K562 (cell line): ENCODE measurements at regions not wholly inside any gene's neighbourhood (a gene's known extent, or its start where the extent isn't known, plus 50 kb on each side); places are given as distances from the start of the nearest gene placed in this dataset.

ENCODE experiments used
- ATAC-seq: fragments of 200-7000 bp; cut with Tn5 transposase; 3 replicates; pipeline ENCODE4 v1.9.1; 2020; ENCODE audit warnings: moderate library complexity
- BruUV-seq: library from RNA; stranded (reverse); fragments of 400-500 nt; replicated peaks from 2 replicates; lab custom pipeline; 2021; lab: Mats Ljungman, UMichigan
- CTCF ChIA-PET: fragments of 300-600 bp; formaldehyde crosslinking; extraction: SDS; loops from one replicate; lab custom pipeline; 2021; ENCODE audit warnings: low intra/inter-chr PET ratio; lab: Yijun Ruan, JAX
- POLR2A ChIA-PET: fragments of 300-600, 350-650 bp; sonication (Branson Sonifier 250); formaldehyde crosslinking; extraction: SDS; loops from one replicate; lab custom pipeline; 2021; ENCODE audit warnings: antibody characterized with exemption, inconsistent platforms; lab: Yijun Ruan, JAX
- DNase-seq, 4 experiments: peaks; one replicate each; pipeline versions ENCODE4 v3.0.0 to v3.0.0-alpha.2; 2011 to 2018; ENCODE audit warnings: low spot score in 3 of 4, mixed read lengths in 3 of 4; ENCODE audit errors: extremely low read depth in 1 of 4
- FAIRE-seq: peaks from 2 replicates; lab custom pipeline; 2011; peaks lifted over from hg19 to GRCh38; lab: Jason Lieb, UNC
- H2AFZ ChIP-seq: 2 replicates; pipeline ENCODE4 v1.6.0; 2011; ENCODE audit warnings: low read depth, low read length, control low read depth, inconsistent platforms
- H3K27ac ChIP-seq: fragments of 200-600 bp; 3 replicates; pipeline ENCODE4 v1.8.0; 2011; ENCODE audit warnings: low read depth, mild to moderate bottlenecking, control low read depth, inconsistent platforms, low read length, moderate library complexity, mixed read lengths; ENCODE audit errors: extremely low read depth
- H3K27me3 ChIP-seq, 2 experiments: fragments of 300-600 bp in 1 of 2; 2 replicates in 1 of 2; 3 replicates in 1 of 2; pipeline versions ENCODE4 v1.6.0 to v1.8.0; 2011; ENCODE audit warnings: inconsistent platforms in 2 of 2, low read length in 2 of 2, mild to moderate bottlenecking in 1 of 2, mixed read lengths in 1 of 2, moderate library complexity in 1 of 2; ENCODE audit not compliant: control insufficient read depth in 2 of 2, insufficient read depth in 2 of 2
- H3K36me3 ChIP-seq: fragments of 300-600 bp; 3 replicates; pipeline ENCODE4 v1.8.0; 2011; ENCODE audit warnings: mild to moderate bottlenecking, low read length, inconsistent platforms; ENCODE audit not compliant: control insufficient read depth, insufficient read depth
- H3K4me1 ChIP-seq, 2 experiments: fragments of 200-600 bp in 1 of 2; replicated peaks in 1 of 2; 2 replicates in 1 of 2; 3 replicates in 1 of 2; pipeline versions ENCODE4 v1.5.1 to v1.8.0; 2011; ENCODE audit warnings: inconsistent platforms in 2 of 2, low read length in 2 of 2, mild to moderate bottlenecking in 1 of 2, mixed read lengths in 1 of 2, moderate library complexity in 1 of 2; ENCODE audit not compliant: control insufficient read depth in 2 of 2, insufficient read depth in 2 of 2
- H3K4me2 ChIP-seq: 2 replicates; pipeline ENCODE4 v1.6.1; 2011; ENCODE audit warnings: low read length, control low read depth, inconsistent platforms, mixed read lengths; ENCODE audit not compliant: insufficient read depth
- H3K4me3 ChIP-seq: fragments of 200-600 bp; sonication (generic), shearing (Covaris generic); 2 replicates; pipeline ENCODE4 v1.5.1; 2016; ENCODE audit warnings: control low read depth, inconsistent platforms
- H3K79me2 ChIP-seq: fragments of 200-600 bp; 3 replicates; pipeline ENCODE4 v1.8.0; 2011; ENCODE audit warnings: low read length, inconsistent platforms; ENCODE audit not compliant: control insufficient read depth, insufficient read depth
- H3K9ac ChIP-seq, 2 experiments: 2 replicates each; pipeline versions ENCODE4 v1.6.0 to v1.6.1; 2011; ENCODE audit warnings: low read depth in 2 of 2, low read length in 2 of 2, control low read depth in 1 of 2, inconsistent platforms in 1 of 2, mild to moderate bottlenecking in 1 of 2, mixed read lengths in 1 of 2; ENCODE audit not compliant: insufficient read depth in 1 of 2
- H3K9me1 ChIP-seq: one replicate; pipeline ENCODE4 v1.6.0; 2011; ENCODE audit warnings: inconsistent platforms, mild to moderate bottlenecking, low read length, moderate library complexity; ENCODE audit not compliant: control insufficient read depth, insufficient read depth
- H3K9me3 ChIP-seq: replicated peaks from 2 replicates; pipeline ENCODE4 v1.5.1; 2011; ENCODE audit warnings: low read depth, low read length, inconsistent platforms; ENCODE audit not compliant: control insufficient read depth, insufficient read depth
- H4K20me1 ChIP-seq: replicated peaks from 2 replicates; pipeline ENCODE4 v1.6.1; 2011; ENCODE audit warnings: low read length, inconsistent platforms, mixed read lengths; ENCODE audit not compliant: control insufficient read depth, insufficient read depth
- CTCFL ChIP-seq: IDR thresholded peaks from 2 replicates; pipeline ENCODE4 v1.6.1; 2011; ENCODE audit warnings: borderline replicate concordance, low read depth, mild to moderate bottlenecking, moderate library complexity, low read length; ENCODE audit not compliant: insufficient read depth, poor library complexity, severe bottlenecking
- E2F6 ChIP-seq, 2 experiments: IDR thresholded peaks; 2 replicates each; pipeline ENCODE4 v1.6.1; 2011; ENCODE audit warnings: borderline replicate concordance in 1 of 2, control low read depth in 1 of 2, low read depth in 1 of 2, low read length in 1 of 2, mild to moderate bottlenecking in 1 of 2, mixed read lengths in 1 of 2, moderate library complexity in 1 of 2; ENCODE audit not compliant: insufficient read depth in 1 of 2, insufficient read length in 1 of 2, poor library complexity in 1 of 2, severe bottlenecking in 1 of 2; ENCODE audit errors: extremely low read depth in 1 of 2
- MEF2D ChIP-seq: conservative IDR thresholded peaks from 2 replicates; pipeline ENCODE4 v1.6.1; 2016; ENCODE audit warnings: low read depth, missing genetic modification characterization, missing compliant biosample characterization
- NCOA6 ChIP-seq: fragments of 450-650 bp; IDR thresholded peaks from 2 replicates; pipeline ENCODE4 v1.6.1; 2017; ENCODE audit warnings: mild to moderate bottlenecking
- PATZ1 ChIP-seq: fragments of 250-450 bp; sonication (Bioruptor Pico); IDR thresholded peaks from 2 replicates; pipeline ENCODE4 v1.5.0; 2020; ENCODE audit warnings: mild to moderate bottlenecking, borderline replicate concordance
- ZNF121 ChIP-seq: sonication (generic); formaldehyde crosslinking; conservative IDR thresholded peaks from 2 replicates; pipeline ENCODE4 v1.8.0; 2022; ENCODE audit warnings: missing genetic modification reagents
- ZNF584 ChIP-seq: fragments of 200-800 bp; sonication (Bioruptor generic); IDR thresholded peaks from 2 replicates; pipeline ENCODE4 v1.6.1; 2016; ENCODE audit warnings: low read depth, mild to moderate bottlenecking, missing genetic modification characterization, missing compliant biosample characterization
- WGBS: fragments of 100-300 bp; shearing (Covaris generic); methylation state at CpG from one replicate; pipeline ENCODE4 v1.1.6; 2016; ENCODE audit warnings: low coverage, mixed read lengths; ENCODE audit not compliant: insufficient coverage; ENCODE audit errors: missing lambda C conversion rate; 5-methylcytosine and 5-hydroxymethylcytosine counted together
- in situ Hi-C: fragments of 300-500 bp; cut with MboI; formaldehyde crosslinking; loops from 4 replicates; pipeline ENCODE4 v1.15.0; 2018; ENCODE audit warnings: inconsistent platforms, mixed read lengths
- intact Hi-C: fragments of 100-400 bp; cut with micrococcal nuclease; formaldehyde crosslinking; loops from 2 replicates; pipeline ENCODE4 v1.14.2; 2022

GRCh38 chr1:30656171-30656940 lies 67.0 kb downstream of the MATN1 start (continued):
- TF ChIP-seq PATZ1 (CRISPR knock-in tag) (no peak), MEF2D (tag) (no peak), ZNF584 (CRISPR knock-in tag) (no peak)

GRCh38 chr1:30655672-30656071 lies 67.7 kb downstream of the MATN1 start:
- Histone ChIP-seq H3K4me1 (peaks cover 0 to 10% of the 10 kb centered on the region in 2 experiments; a peak in 1 of 5 replicates), H3K9me3 (no peaks in the 10 kb centered on the region), H2AFZ (no peak overlapping the region), H4K20me1 (0 out of 2 replicates have a peak, but pooled peaks cover 4% of the 10 kb centered on the region), H3K79me2 (no peaks in the 10 kb centered on the region), H3K4me2 (no peak overlapping the region), H3K4me3 (no peak overlapping the region), H3K9me1 (peaks cover 7% of the 10 kb centered on the region), H3K27ac (no peak overlapping the region), H3K9ac (no peak overlapping the region), H3K36me3 (no peaks in the 10 kb centered on the region), H3K27me3 (peaks cover 13 to 52% of the 10 kb centered on the region in 2 experiments; a peak in 4 of 5 replicates)
- no peak for ATAC-seq
- intact Hi-C loops = no loop called here
- FAIRE-seq = no peak
- WGBS = 0% methylated on average over 2 of the region's 3 CpGs
- BruUV-seq = no TSS peak
- TF ChIP-seq NCOA6 (no peak), CTCFL (peak; percentile 8), E2F6 (IDR thresholded peaks at IDR 0.05; ENCODE audit: borderline replicate concordance in 1 of 2, extremely low read depth in 1 of 2, insufficient read depth in 1 of 2, insufficient read length in 1 of 2, low read depth in 1 of 2, low read length in 1 of 2, poor library complexity in 1 of 2, severe bottlenecking in 1 of 2) (peak in 1 of 2 experiments; percentile 51), ZNF121 (CRISPR knock-in tag) (no peak)
- in situ Hi-C loops = loop anchor here (5.0 kb wide), 1 partner anchor 1103 kb away; no protein-coding TSS in a partner anchor
- POLR2A ChIA-PET = interaction anchor here (1.0 kb wide), 2 partner anchors 11 to 1107 kb away, joined by 3 read pairs; no protein-coding TSS in a partner anchor
- CTCF ChIA-PET = no interaction called here
- no peak for DNase-seq
